HFFc6 (cell line): ENCODE measurements at regions not wholly inside any gene's neighbourhood (a gene's known extent, or its start where the extent isn't known, plus 50 kb on each side); places are given as distances from the start of the nearest gene placed in this dataset.
"Not testable (repeated sequence)": the region's sequence is repeated elsewhere in the genome, so short reads cannot be mapped to it uniquely, and the experiment has no call there.

Experiments used
- DNase-seq: peaks from one replicate; pipeline ENCODE4 v3.0.0-alpha.2; 2018
- H3K27ac Mint-ChIP-seq: 2 replicates; pipeline ENCODE4 v1.8.0; 2020; ENCODE audit warnings: mild to moderate bottlenecking, mixed read lengths
- H3K27me3 Mint-ChIP-seq: 2 replicates; pipeline ENCODE4 v1.8.0; 2021; ENCODE audit warnings: mild to moderate bottlenecking, moderate library complexity, mixed read lengths; ENCODE audit not compliant: insufficient read depth
- H3K36me3 Mint-ChIP-seq: 2 replicates; pipeline ENCODE4 v1.8.0; 2021; ENCODE audit warnings: low read depth, mixed read lengths
- H3K4me1 Mint-ChIP-seq: 2 replicates; pipeline ENCODE4 v1.8.0; 2020; ENCODE audit warnings: low read depth, mixed read lengths
- H3K4me3 Mint-ChIP-seq: 2 replicates; pipeline ENCODE4 v1.8.0; 2020; ENCODE audit warnings: mild to moderate bottlenecking, moderate library complexity, mixed read lengths
- H3K9me3 Mint-ChIP-seq: 2 replicates; pipeline ENCODE4 v1.8.0; 2020; ENCODE audit warnings: mild to moderate bottlenecking, mixed read lengths
- TF ChIP-seq, protein P1 (sequence below): fragments of 200-600 bp; sonication (generic); IDR thresholded peaks from 2 replicates; pipeline ENCODE4 v1.5.0; 2021; ENCODE audit warnings: antibody characterized with exemption, mild to moderate bottlenecking

DNA sequence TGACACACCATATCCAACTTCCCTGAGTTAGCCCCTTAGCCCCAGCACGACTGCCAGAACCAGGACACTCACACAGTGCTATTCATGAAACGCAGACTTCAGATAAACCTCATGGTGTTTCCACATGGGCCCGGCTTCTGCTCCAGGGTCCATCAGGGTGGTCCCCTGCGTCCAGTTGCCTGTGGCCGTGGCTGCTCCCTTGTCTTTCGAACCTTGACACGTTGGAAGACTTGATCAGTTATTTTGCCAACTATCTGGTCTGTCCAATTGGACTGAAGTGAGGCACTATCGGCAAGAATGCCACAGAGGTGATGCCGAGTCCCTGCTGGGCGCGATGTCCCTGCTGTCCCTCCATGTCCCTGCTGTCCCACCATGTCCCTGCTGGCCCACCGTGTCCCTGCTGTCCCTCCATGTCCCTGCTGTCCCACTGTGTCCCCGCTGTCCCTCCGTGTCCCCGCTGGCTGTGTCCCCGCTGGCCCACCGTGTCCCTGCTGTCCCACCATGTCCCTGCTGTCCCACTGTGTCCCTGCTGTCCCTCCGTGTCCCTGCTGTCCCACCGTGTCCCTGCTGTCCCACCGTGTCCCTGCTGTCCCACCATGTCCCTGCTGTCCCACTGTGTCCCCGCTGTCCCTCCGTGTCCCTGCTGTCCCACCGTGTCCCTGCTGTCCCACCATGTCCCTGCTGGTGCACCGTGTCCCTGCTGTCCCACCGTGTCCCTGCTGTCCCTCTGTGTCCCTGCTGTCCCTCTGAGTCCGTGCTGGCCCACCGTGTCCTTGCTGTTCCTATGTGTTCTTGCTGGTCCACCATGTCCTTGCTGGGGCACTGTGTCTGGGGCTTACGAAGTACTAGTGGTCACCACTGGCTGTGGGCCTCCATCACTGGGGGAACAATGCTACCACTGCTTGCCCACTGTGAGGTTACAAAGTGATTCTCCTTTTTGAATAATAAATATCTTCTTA lies 251.4 kb downstream of the DLL1 start:
- Mint-ChIP-seq H3K4me3 (no peak overlapping the region), H3K27ac (no peak overlapping the region), H3K36me3 (peaks cover 7% of the 10 kb centered on the region; the same call in 1 of the 2 replicates), H3K9me3 (peaks cover 62% of the 10 kb centered on the region), H3K4me1 (no peaks in the 10 kb centered on the region), H3K27me3 (peaks cover 1% of the 10 kb centered on the region)
- no peak for DNase-seq
- TF ChIP-seq, protein P1, sequence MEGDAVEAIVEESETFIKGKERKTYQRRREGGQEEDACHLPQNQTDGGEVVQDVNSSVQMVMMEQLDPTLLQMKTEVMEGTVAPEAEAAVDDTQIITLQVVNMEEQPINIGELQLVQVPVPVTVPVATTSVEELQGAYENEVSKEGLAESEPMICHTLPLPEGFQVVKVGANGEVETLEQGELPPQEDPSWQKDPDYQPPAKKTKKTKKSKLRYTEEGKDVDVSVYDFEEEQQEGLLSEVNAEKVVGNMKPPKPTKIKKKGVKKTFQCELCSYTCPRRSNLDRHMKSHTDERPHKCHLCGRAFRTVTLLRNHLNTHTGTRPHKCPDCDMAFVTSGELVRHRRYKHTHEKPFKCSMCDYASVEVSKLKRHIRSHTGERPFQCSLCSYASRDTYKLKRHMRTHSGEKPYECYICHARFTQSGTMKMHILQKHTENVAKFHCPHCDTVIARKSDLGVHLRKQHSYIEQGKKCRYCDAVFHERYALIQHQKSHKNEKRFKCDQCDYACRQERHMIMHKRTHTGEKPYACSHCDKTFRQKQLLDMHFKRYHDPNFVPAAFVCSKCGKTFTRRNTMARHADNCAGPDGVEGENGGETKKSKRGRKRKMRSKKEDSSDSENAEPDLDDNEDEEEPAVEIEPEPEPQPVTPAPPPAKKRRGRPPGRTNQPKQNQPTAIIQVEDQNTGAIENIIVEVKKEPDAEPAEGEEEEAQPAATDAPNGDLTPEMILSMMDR, result no peak

DNA sequence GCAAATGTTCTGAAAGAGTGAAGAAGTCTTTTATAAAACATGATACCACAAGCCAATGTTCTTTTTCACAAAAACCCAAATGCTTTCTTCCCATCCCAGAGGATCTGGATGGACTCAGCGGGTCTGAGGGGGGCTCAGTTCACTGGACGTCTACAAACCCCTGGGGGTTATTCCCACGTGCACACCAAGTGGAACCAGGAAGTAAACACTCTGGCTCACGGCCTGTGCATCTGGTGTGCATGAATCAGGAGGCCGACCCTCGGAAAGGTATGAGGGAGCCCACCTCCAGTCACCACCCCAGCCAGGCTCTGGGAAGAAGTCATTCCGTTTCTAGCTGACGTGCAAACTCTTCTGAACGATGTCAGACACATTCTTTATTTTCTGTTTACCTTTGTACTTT lies 252.2 kb downstream of the DLL1 start:
- DNase-seq, result no peak
- no peak overlapping the region for H3K4me3 Mint-ChIP-seq

DNA sequence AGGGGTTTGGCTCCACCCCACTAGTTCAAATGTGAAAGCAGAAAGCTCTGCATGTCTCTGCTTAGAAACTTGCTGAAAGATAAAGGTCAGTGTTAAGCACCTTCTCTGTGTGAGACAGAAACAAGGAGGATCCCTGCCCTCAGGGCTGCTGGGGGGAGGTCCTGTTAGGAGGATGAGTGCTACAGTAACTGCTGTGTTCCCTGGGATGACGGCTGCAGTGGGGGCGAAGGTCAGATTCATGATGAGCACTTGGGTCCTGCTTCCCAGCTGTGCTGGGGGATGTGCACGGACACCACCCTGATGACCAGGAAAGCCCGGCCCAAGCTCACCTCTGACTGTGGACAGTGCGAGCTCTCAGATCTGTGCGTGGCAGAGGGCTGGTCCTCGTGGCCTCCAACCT lies 252.6 kb downstream of the DLL1 start:
- no peak for DNase-seq
- Mint-ChIP-seq H3K4me1 (no peaks in the 10 kb centered on the region), H3K27me3 (peaks cover 3% of the 10 kb centered on the region), H3K27ac (no peak overlapping the region), H3K36me3 (peaks cover 17% of the 10 kb centered on the region), H3K9me3 (peaks cover 73% of the 10 kb centered on the region), H3K4me3 (no peak overlapping the region)
- TF ChIP-seq, protein P1, result no peak

More for the DNA sequence above, 252.2 kb downstream of the DLL1 start:
- H3K9me3 Mint-ChIP-seq, result peaks cover 69% of the 10 kb centered on the region
- TF ChIP-seq, protein P1, result no peak
- H3K27ac Mint-ChIP-seq, result no peak overlapping the region
- H3K27me3 Mint-ChIP-seq, result peaks cover 3% of the 10 kb centered on the region
- H3K4me1 Mint-ChIP-seq, result no peaks in the 10 kb centered on the region
- H3K36me3 Mint-ChIP-seq, result peaks cover 13% of the 10 kb centered on the region

GRCh38 chr6:170037541-170038250 lies 253.2 kb downstream of the DLL1 start:
- Mint-ChIP-seq H3K9me3 (peaks cover 71% of the 10 kb centered on the region), H3K27me3 (peaks cover 3% of the 10 kb centered on the region), H3K4me3 (no peak overlapping the region), H3K36me3 (peaks cover 17% of the 10 kb centered on the region), H3K4me1 (no peaks in the 10 kb centered on the region), H3K27ac (no peak overlapping the region)
- DNase-seq, result no peak
- TF ChIP-seq, protein P1, result no peak

DNA sequence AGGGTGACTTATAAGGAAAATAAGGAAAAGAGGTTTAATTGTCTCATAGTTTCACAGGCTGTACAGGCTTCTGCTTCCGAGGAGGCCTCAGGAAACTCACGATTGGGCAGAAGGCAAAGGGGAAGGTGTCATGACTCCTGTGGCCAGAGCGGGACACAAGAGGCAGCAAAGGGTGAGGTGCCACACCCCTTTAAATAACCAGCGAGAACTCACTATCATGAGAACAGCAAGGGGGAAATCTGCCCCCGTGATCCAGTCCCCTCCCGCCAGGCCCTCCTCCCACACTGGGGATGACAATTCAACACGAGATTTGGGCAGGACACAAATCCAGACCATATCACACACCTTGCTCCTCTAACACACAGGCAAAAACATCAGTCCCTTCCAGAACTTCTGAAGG lies 254.0 kb downstream of the DLL1 start:
- TF ChIP-seq, protein P1, result no peak
- no peaks in the 10 kb centered on the region for H3K4me1 Mint-ChIP-seq
- peaks cover 67% of the 10 kb centered on the region for H3K9me3 Mint-ChIP-seq
- no peak overlapping the region for H3K4me3 Mint-ChIP-seq
- peaks cover 17% of the 10 kb centered on the region for H3K36me3 Mint-ChIP-seq
- no peak overlapping the region for H3K27ac Mint-ChIP-seq
- peaks cover 3% of the 10 kb centered on the region for H3K27me3 Mint-ChIP-seq
- DNase-seq, result no peak

GRCh38 chr6:170036367-170036766 lies 254.5 kb downstream of the DLL1 start:
- not testable (repeated sequence) for H3K27ac Mint-ChIP-seq, DNase-seq
- peaks cover 17% of the 10 kb centered on the region for H3K36me3 Mint-ChIP-seq

More at GRCh38 chr6:170036367-170036766, 254.5 kb downstream of the DLL1 start:
- not testable (repeated sequence) for H3K27me3 Mint-ChIP-seq, H3K4me3 Mint-ChIP-seq, H3K4me1 Mint-ChIP-seq
- H3K9me3 Mint-ChIP-seq, result peaks cover 64% of the 10 kb centered on the region
